NCI-H2107 treated with DMSO at 0.1 percent for 48 hours (cell line): ENCODE measurements at regions not wholly inside any gene's neighbourhood (a gene's known extent, or its start where the extent isn't known, plus 50 kb on each side); places are given as distances from the start of the nearest gene placed in this dataset.

Source experiments
- DNase-seq: peaks from one replicate; lab custom pipeline; 2025; ENCODE audit not compliant: unreplicated experiment; lab: John Stamatoyannopoulos, UW

DNA sequence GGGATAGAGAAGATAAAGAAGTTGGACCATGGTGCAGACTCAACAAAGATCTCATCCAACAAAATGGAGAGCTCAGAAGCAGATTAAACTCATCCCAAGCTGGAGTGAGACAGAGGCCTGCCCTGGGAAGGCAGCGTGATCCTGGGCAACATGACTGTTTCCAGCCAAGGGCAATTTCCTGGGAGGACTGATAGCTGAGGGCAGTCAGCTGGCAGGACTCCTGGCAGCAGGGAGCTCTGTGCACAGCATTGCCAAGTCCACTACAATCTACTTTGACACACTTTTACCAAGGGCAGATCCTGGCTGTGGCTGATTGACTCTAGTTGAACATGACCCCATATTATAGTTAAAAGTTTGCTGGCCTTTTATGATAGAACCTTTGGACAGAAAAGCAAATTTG, 357.3 kb upstream of the RASGEF1B start:
- DNase-seq, result no peak

DNA sequence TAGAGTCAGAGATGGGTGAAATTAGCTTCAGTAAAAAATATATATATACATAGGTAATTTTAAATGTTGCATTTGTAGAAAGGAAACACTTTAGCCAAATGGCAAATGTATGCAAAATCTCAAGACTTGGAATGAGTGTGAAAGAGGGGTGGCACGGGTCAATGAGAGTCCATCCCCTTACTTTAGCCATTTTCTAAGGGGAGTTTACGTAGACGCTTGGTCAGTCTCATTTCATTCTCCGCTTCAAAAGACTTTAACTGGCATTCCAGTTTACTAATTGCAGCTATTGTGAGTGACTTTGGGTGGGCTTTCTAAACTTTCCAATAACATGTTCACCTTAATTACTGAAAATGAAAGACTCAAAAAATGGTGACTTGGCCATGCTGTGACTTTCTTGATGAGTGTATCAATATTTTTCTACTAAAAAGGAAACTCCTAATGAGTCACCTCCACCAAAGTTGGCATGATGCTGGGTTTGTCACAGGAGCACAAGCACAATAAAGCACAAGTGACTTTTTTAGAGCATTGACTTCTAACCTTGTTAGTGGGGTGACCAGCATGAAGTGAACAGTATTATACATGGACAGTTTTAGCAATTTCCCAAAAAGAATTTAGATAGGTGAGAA, 356.0 kb upstream of the RASGEF1B start:
- DNase-seq, result no peak

DNA sequence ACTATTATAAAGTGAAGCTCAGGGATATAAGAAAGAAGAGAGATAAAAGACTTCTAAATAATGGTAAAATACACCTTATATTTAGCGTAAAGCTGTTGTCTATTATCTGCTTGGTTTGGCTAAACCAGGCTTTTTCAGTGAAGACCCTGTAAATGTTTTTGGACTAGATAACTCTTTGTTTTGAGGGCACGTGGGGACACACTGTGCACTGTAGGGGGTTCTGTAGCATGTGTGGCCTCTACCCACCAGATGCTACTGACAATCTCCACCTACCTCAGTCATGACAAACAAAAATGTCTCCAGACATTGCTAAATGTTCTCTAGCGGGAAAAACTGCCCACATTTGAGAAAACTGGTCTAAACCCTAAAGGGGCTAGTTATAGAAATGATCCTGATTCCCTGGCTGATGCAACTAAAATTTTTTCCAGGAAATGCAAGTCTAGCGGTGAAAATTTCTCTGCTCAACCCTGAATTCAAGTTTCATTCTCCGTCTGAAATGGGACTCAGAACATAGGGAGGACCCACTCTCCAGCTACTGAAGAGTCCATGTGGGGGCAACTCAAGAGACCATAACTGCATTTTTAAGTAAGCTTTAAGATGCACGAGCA, 355.2 kb upstream of the RASGEF1B start:
- no peak for DNase-seq

DNA sequence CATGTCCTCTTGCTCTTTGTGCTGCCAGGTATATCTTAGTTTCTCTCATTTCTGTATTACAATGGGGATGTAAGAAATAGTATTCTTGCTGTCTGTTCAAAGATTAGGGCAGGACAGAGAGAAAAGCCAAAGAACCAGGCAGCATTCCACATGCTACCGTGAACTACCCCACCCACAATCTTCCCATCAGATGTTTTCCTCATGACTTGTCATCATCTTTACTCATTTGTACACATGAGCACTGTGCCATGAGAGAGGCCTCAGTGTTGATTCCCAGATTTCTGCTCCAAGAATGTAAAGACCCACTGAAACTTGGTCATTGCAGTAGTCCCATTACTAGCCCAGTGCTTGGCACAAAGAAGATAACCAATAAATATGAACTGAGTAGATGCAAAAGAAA, 354.6 kb upstream of the RASGEF1B start:
- no peak for DNase-seq

DNA sequence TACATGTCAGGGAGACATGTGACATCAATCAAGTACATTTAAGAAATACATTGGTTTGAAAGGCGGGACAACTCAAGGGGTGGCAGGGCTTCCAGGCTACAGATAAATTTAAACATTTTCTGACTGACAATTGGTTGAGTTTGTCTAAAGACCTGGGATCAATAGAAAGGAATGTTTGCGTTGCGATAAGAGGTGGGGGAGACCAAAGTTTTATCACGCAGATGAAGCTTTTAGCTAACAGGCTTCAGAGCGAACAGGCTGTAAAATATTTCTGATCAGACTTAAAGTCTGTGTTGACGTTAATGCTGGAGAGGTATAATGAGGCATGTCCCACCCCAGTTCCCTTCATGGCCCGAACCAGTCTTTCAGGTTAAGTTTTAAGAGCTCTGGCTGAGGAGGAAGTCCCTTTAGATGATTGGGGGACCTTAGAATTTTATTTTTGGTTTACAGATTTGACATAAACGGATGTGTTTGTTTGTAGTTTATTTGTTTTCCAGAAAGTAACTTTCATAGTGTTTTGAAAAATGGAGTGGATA, 346.7 kb upstream of the RASGEF1B start:
- no peak for DNase-seq

DNA sequence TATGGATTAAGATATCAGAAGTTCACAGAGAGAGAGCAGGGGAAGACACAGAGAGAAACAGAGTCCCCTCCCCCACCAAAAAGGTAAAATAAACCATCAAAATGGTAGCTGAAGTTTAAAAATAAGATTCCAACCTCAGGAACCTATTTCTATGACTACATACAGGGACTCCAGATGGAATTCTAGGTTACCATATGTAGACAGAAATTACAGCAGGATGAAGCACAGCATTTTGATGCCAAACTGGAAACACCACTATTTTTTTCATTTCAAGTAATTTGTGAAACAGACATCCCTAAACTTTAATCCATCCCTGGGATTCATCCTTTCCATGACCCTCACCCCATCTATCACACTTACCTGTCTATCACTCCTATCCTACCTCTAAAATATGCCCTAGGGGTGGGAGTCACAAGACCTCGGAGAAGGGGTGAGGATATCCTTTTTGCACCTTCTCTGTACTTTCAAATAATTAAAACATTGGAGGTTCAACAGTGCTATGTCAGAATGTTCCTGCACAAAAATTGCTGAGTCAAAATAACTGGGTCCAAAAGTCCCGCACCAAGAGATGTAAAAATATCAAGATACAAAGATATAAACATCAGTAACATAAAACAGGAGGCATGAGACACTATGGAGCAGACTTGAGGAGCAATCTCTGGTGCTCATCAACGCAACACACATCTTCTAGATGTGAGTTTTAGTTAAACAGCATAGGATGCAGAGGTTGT, 344.5 kb upstream of the RASGEF1B start:
- no peak for DNase-seq

DNA sequence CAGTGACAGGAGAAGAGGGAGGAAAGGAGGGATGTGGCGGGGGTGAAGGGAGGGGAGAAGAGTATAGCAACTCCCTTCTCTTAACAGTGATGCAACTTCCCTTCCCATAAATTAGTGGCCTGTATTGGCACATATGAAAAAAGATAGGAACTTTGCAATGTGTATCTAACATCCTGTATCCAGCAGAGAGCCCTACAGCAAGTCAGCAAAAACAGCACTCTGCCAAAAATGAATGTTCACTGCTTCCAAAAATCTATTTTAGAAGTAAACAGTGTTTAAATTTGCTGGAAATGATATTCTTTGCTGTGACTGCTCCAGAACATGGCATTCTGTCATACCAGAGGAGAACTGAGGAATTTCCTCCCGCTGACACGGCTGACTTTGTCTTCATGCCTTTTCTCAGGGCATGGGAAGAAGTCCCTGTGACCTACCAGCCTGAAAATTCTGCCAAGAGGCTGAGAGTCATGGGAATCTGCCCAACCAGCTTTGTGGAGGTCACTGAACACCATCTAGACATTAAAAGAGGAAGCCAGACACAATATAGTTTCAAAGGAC, 343.4 kb upstream of the RASGEF1B start:
- no peak for DNase-seq

DNA sequence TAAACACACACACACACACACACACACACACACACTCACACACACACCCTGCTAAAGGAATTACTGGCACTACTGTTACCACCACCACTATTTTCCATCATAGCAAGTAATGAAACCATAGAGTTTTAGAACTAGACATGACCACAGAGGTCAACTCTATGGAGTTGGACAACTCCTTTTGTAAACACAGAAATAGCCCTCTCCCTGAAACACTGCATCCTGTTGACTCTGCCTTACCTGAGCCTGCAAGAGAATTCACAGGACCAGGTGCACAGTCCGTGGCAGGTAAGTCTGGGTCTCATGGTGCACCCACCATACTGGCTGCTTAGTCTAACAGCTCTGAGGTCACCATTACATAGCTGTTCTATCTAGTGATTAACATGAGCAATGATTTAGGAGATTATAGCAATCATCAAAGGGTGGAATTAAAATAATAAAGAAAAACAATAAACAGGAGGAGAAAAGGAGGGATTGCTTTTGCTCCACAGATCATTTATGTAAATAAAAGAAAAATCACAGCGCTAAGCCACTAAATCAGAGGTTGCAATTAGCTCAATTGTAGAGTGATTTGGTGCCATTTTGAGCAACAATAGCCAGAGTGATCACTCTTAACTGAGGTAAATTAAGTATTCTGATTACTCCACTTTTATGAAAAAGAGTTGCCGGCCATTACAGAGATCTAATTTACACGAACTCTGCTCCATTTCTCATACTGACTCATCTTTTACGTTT, 340.0 kb upstream of the RASGEF1B start:
- DNase-seq, result no peak

DNA sequence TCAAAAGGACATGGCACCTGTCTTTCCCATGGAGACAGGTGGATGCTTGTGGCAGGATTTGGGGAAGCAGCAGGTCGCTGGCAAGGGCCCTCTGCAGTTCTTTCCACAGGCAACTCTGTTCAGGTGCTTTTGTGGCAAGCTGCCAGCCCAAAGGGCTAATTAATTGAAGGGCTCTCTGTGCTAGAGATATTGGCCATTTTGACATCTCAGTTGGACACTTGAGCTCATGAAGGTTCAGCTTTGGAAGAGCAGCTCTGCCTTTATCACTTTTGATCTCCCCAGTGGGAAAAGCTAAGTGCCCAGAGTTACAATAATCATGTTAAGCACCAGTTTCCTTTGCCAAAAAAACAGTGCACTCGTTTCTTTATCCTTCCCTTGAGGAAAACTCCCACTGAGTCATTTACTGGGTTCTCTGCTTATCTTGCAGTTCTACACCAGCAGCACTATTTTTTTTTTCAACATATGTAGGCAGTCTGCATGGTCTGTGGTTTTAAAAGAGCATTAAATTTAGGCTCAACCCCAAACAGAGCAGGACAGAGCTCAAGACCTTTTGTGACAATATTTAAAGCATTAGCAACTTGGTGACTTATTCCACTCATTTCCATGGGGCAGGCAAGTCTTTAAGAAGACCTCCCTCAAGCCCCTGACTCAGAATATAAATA, 336.4 kb upstream of the RASGEF1B start:
- peak; percentile 96 for DNase-seq

DNA sequence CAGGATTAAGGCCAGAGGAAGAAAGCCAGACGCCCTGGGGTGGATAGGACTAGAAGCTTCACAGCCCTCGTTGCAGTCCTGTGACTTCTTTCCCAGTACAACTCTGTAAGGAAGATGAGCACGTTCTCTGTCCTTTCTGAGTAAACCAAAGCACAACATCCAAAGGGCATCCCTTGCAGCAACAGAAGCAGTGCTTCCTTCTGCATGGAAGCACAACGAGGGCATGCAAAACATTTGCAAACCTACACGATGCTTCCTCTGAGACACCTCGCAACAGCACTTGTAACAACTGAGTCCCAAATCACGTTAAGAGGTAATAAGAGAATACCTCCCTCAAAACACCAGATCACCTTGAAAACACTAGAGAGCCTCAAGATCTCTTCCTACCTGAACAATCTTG, 335.7 kb upstream of the RASGEF1B start:
- no peak for DNase-seq

DNA sequence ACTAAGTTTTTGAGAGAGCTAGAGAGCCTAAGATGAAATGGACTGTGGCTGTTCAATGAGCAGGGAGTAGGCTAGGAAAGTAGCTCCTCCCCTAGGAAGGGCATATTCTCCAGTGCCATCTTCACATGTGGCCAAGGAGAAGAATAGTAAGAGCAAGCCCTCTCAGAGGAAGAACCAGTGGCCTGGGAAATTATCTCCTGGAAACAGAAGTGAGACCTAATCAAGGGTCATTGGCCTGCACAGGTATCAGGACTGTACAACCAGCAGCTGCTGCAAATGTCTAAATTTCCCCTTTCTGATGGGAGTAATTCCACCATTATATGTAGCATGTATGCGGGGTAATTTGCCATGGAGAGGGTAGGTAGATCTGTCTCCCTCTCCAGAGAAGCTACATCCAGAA, 334.8 kb upstream of the RASGEF1B start:
- DNase-seq, result no peak

DNA sequence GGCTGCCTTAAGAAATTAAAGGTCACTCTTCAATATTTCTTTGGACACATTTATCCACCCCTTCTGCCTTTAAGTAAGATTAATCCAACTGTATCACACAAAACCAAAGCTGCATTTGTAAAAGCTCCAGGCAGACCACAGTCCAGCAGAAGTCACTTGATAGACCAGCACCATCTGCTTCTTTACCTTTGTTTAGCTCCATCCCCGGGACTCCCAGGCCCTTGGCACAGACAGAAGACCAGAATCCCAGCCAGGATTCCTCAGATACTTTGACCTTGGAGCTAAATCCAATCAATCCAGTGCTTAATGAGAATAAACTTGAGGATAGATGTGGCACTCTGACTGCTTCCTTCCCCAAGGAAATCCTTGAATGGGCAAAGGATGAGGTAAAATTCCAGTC, 333.1 kb upstream of the RASGEF1B start:
- DNase-seq, result no peak

DNA sequence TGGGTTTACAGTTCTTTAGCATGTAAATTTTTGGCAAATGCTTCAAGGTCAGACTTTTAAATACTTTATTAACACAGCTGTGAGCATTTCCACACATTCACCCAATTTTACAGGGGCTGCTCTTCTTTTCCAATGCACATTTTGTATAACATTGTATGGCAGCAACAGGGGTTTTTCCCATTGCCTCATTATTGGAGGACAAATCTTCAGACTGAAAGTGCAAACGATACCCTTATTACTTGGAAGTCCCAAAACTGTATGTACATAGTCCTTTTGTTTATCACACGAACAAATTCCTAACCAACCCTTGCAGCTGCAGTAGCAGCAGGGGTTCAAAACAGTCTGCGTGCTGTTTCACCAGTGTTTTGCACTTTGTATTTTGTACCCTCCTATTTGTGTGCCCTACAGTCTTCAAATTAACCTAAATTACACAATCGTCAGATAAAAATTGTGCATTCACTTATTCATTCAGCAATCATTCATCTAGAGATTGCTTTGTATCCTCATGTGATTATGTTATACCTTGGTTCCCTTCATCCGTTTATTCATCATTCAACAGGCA, 330.7 kb upstream of the RASGEF1B start:
- no peak for DNase-seq

DNA sequence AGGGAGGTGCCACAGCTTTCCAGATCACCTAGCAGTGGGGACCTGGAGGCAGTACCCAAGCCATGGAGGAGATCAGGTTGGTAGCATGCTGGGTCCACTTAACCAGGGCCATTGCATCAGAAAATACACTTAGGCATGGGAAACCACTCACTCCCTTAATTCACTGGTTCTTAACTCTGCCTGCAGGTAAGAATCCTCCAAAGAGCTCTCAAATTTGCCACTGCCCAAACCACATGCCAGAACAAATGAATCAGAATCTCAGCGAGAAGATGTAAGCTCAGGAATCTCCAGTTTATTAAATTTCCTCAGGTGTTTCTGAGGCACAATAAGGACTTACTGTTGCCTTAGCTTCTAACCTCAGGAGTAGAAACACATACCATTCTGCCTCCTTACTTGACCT, 327.7 kb upstream of the RASGEF1B start:
- no peak for DNase-seq

DNA sequence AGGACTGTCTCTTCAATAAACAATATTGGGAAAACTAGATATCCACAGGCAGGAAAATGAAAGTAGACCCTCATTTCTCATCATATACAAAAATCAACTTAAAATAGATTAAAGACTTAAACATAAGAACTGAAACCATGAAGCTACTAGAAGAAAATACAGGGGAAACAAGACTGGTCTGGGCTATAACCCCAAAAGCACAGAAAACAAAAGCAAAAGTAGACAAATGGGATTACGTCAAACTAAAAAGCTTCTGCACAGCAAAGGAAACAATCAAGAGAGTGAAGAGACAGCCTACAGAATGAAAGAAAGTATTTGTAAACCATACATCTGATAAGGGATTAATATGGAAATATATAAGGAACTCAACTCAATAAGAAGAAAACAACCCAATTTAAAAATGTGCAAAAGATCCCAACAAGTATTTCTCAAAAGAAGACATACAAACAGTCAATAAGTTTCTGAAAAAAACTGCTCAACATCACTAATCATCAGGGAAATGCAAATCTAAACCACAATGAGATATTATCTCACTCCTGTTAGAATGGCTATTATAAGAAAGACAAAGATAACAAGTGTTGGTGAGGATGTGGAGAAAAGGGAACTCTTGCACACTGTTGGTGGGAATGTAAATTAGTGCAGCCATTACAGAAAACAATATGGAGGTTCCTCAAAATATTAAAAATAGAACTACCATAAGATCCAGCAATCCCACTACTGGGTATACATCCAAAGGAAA, 325.3 kb upstream of the RASGEF1B start:
- no peak for DNase-seq

DNA sequence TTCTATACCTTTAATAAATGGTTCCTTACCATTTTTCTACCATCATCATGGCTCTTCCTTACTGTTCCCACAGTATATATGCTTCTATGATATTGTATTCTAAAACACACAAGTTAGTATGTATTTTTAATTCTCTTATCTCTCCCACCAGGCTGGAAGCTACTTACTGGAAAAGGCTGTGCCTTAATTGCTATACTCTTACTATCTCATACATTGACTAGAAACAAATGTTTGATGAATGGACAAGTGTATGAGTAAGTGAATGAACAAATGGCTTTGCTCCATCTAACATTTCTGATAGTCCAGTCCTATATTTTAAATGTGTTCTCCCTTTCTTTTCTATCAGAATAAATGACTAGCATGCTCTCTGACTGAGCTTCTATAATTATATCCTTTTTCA, 320.8 kb upstream of the RASGEF1B start:
- DNase-seq, result no peak

DNA sequence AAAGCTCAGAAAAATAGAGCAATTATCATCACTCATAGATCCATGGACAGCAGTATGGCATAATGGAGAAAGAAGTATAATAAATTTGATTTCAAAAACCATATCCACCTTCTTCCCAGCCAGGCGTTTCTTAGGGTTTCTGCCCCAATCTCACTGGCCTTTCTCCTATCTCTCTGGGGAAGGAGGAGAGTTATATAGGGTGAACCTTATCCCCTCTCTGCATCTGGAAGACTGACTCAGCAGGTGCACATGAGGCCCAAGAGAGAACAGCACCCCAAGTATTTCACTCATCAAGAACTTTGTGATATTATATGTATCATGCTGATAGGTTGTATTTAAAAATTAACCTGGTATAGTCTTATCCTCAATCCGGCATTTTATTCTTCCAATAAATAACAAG, 318.8 kb upstream of the RASGEF1B start:
- no peak for DNase-seq

DNA sequence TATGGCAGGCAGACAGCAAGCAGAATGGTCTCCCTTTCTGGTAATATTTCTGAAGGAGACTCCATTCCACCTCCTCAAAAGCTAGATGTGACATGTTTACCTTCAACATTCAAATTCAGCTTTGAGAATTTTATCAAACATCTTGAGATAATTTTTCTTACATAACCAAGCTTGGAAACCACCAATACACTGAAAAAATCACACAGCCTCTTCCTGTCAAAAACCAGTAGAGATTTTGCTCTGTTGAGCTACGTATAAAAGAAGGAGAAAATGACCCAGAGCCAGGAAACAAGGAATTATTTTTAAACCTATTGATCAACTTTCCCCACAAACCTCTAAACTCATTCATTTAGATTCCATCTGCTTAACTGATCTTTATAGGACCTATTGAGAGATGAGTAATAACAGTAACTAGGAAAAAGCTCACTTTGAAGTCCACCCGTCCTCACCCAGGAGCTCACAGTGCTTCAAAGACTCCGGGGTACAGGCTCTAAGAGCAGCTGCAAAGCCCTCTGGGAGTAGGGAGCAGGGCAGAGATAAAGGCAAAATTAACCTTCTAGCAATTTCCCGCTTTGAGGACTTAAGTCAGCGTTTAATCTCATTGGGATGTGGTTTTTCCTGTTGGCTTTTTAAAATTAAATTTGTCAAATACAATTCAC, 318.2 kb upstream of the RASGEF1B start:
- no peak for DNase-seq

DNA sequence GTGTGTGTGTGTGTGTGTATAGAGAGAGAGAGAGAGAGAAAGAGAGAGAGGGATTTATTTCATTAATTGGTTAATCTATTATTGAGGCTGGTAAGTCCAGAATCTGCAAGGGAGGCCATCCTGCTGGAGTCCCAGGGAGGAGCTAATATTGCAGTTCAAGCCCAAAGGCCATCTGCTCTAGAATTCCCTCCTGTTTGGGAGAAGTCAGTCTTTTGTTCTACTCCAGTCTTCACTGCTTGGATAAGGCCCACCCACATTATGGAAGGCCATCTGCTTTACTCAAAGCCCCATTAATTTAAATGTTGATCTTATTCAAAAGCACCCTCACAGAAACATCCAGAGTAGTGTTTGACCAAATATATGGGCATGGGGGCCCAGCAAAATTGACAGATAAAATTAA, 317.5 kb upstream of the RASGEF1B start:
- no peak for DNase-seq
